ENCODE measurements at regions not wholly inside any gene's neighbourhood (a gene's known extent, or its start where the extent isn't known, plus 50 kb on each side); places are given as distances from the start of the nearest gene placed in this dataset.
"Not testable (repeated sequence)": the region's sequence is repeated elsewhere in the genome, so short reads cannot be mapped to it uniquely, and the experiment has no call there.

DNA sequence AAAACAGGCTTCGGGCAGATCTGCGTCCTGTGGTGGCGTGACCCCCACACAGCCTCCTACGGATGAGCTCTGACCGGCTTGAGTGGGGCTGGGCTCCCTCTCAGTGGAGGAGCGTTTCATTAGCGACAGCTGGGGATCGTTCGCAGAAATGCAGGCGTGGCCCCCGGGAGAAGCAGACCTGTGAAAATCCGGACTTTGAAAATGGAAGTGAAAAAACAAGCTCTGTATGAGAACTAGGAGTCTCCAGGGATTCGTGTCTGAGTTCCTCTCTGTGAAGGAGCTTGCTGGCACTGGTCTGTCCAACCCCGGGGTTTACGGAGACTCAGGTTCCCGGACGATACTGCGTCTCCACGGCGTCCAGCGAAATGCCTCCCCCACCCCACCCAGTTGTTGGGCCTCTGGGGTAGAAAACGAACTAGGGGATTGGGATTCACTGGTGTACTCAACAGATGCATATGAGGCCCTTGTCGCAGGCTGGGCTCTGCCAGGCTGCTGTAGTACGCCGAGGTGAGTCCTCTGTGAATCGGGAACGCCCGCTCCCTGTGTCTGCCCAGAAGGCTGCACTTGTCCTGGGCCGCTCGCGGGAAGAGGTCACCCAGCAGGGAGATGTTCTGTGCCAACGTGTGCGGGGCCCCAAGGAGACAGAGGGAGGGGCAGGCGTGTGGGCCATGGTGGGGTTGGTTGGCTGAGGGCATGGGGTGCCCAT is 119.7 kb upstream of the ZNF469 start:
- peak overlapping the region; percentile 74 for H3K27ac ChIP-seq (ENCODE audit: low read depth)
- not testable (repeated sequence) for H3K36me3 ChIP-seq (ENCODE audit: insufficient read depth); H3K4me3 ChIP-seq (ENCODE audit: low read depth, low read length); H3K4me1 ChIP-seq (ENCODE audit: insufficient read depth)
- 42% methylated on average over 34 of the region's 34 CpGs for WGBS
- peak; percentile 60 for DNase-seq (ENCODE audit: extremely low spot score)

DNA sequence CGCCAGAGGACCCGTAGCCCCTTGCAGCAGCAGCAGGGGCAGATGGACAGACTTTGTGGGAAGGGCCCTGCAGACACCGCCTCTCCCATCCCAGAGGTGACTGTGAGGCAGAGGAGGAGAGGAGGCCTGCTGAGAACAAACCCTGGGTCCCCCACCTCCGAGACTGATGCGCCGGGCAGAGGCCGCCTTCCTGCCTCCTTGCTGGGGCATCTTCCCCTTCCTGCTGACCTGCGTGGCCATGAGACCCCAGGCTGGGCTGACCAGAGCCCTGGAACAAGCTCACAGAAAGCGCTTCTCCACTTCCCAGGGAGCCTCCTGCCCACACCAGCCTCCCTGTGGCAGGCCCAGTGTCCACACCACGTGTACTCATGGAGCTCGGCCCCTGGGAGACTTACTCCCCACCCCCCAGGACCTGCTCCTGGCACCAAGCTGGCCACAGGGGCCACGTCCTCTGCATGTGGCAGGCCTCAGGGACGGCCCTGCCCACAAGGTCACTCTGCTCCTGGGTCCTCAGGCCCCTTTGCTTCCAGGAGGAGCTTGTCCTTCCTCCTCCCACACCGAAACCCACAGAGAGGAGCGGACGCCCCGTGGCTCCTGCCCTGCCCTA is 119.0 kb upstream of the ZNF469 start:
- not testable (repeated sequence) for H3K4me1 ChIP-seq (ENCODE audit: insufficient read depth); H3K36me3 ChIP-seq (ENCODE audit: insufficient read depth); DNase-seq (ENCODE audit: extremely low spot score); H3K27ac ChIP-seq (ENCODE audit: low read depth); H3K4me3 ChIP-seq (ENCODE audit: low read depth, low read length)
- WGBS: 90% methylated on average over 14 of the region's 17 CpGs

DNA sequence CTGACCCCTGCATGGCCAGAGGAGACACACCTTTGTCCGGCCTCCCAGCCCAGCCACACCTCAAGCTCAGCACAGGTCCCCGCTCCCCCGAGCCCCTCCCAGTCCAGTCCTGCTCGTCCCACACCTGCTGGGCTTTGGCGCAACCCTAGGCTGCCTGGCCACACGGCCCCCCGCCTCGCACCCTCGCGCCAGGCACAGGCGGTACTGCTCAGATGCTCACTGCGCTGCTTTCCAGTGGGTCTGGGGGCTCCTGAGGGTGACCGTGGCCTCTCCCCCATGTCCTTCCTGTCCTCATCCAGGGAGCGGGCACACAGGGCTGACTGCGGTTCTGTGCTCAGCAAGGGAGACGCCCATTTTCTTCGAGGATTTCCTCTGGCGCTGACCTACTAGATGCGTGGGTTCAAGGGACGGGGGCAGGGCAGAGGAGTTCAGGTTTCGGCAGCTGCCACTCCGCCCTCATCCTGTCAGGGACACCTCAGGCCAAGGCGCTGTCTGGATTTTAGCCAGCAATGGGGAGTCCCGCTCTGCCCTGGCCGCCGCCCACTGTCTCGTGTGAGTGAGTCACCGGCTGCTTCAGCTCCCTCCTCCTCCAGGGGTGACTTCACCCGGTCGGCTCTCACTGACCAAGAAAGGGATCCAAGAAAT is 118.0 kb upstream of the ZNF469 start:
- WGBS: 31% methylated on average over 30 of the region's 30 CpGs
- peak; percentile 58 for DNase-seq (ENCODE audit: extremely low spot score)
- Histone ChIP-seq H3K36me3 (ENCODE audit: insufficient read depth) (no peaks in the 10 kb centered on the region), H3K4me3 (ENCODE audit: low read depth, low read length) (no peak overlapping the region), H3K27ac (ENCODE audit: low read depth) (peak overlapping the region; percentile 83), H3K4me1 (ENCODE audit: insufficient read depth) (peaks cover 4% of the 10 kb centered on the region)

DNA sequence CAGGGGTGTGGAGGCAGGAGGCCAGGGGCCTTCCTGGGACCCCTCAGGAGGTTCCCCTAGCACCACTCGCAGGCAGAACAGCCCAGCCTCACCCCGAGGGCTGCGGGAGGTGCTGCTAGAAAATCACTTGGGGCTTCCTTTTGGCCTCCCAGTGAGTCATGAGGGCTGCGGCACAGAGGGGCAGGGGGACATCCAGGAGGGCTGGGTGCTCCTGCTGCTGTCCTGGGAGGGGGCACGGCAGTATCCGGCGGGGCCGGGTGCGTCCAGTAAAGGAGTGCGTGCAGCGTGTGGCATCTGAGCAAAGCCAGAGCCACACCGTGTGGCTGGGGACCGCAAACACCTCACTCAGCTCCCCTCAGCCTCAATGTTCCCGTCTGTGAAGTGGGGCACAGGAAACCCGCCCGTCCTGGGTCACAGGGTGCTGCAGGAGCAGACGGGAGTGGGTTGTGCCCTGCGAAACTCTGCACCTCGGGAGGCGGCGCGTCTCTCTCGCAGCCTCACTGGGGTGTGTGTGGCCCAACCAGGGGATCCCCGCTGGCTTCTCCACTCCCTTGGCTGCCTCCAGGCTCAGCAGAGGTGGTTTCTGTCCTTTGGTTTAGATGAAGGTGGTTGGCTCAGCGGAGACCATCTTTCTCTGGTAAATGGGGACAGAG is 117.3 kb upstream of the ZNF469 start:
- not testable (repeated sequence) for DNase-seq (ENCODE audit: extremely low spot score)

DNA sequence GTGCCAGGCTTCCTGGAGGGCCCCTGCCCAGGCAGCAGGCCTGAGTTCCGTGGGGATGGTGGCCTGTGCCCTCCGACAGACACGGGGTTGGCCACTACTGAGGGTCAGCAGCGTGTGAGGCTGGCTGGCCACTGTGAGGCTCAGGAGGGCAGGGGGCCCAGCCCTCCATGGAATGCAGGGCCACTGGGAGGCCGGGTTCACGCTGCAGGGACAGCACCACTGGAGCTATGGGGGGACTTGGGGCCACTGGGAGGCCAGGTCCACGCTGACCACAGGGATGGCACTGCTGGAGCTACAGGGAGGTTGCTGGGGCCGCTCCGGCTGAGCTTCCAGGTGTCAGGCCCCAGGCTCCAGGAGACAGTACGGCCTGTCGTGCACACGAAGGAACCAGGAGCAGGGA is 116.7 kb upstream of the ZNF469 start:
- DNase-seq (ENCODE audit: extremely low spot score); H3K4me3 ChIP-seq (ENCODE audit: low read depth, low read length); H3K27ac ChIP-seq (ENCODE audit: low read depth); H3K36me3 ChIP-seq (ENCODE audit: insufficient read depth); H3K4me1 ChIP-seq (ENCODE audit: insufficient read depth): not testable (repeated sequence)
- 96% methylated on average over 12 of the region's 12 CpGs for WGBS

More for the DNA sequence above, 117.3 kb upstream of the ZNF469 start:
- H3K4me3 ChIP-seq (ENCODE audit: low read depth, low read length); H3K36me3 ChIP-seq (ENCODE audit: insufficient read depth); H3K4me1 ChIP-seq (ENCODE audit: insufficient read depth); H3K27ac ChIP-seq (ENCODE audit: low read depth): not testable (repeated sequence)
- 73% methylated on average over 22 of the region's 25 CpGs for WGBS

DNA sequence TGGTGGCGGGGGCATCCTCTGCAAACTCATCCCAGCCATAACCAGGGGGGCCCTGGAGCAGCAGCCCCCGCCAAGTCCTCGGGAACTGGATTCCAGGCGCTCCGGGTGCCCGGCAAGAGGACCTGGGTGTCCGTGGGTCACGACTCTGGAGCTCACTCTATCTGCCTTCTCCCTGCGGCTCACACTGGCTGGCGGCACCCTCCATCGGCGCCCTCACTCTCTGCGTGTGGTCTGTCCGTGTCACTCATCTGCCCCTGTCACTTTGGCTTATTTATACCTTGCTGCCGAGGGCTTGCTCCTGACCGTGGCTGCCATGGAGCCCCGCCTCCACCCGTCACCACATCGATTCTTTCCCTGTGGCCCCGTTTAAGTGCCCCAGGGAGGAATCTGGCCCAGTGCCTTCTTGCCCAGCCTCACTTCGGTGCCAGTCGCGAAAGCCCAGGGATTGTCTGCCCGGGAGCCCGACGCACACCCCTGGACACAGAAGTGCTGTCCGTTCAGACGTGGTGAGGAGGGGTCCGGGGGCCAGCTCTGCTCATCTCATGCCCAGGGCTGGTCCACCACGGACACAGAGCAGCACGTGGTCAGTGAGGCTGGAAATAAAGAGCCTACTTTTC is 115.7 kb upstream of the ZNF469 start:
- DNase-seq (ENCODE audit: extremely low spot score); H3K4me1 ChIP-seq (ENCODE audit: insufficient read depth); H3K27ac ChIP-seq (ENCODE audit: low read depth); H3K4me3 ChIP-seq (ENCODE audit: low read depth, low read length); H3K36me3 ChIP-seq (ENCODE audit: insufficient read depth): not testable (repeated sequence)
- WGBS: 85% methylated on average over 31 of the region's 31 CpGs

DNA sequence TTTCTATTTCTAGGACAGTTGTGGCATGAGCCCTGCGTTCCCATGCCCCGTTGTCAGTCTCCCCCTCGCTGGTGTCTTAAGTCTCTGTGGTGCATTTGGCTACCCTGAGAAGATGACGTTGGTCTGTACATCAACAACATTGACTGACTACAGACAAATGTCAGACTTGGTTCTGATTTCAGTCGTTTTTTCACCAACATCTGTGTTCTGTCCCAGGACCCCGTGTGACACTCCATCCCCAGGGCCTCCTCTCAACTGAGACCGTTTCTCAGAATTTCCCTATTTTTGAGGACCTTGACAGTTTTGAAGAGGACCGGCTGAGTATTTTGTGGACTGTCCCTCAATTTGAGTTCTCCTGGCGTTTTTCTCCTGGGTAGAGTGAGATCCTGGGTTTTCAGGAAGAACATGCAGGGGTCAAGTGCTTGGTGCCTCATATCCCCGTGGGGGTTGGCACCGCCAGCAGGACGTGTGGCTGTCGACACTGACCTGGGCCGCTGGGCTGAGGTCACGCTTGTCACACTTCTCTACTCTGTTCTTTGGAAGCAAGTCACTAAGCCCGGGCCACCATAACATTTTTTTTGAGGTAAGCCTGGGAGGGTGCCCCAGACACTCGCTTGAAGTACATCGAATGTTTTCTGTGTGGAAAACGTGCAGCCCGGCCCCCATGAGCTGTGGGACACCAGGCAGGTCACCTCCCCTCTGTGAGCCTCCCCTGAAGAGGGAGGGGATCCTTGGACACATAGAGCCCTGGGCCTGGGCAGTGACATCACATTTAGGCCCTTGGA is 114.4 kb upstream of the ZNF469 start:
- not testable (repeated sequence) for H3K4me1 ChIP-seq (ENCODE audit: insufficient read depth); H3K27ac ChIP-seq (ENCODE audit: low read depth); DNase-seq (ENCODE audit: extremely low spot score); H3K36me3 ChIP-seq (ENCODE audit: insufficient read depth); H3K4me3 ChIP-seq (ENCODE audit: low read depth, low read length)
- 82% methylated on average over 20 of the region's 20 CpGs for WGBS

DNA sequence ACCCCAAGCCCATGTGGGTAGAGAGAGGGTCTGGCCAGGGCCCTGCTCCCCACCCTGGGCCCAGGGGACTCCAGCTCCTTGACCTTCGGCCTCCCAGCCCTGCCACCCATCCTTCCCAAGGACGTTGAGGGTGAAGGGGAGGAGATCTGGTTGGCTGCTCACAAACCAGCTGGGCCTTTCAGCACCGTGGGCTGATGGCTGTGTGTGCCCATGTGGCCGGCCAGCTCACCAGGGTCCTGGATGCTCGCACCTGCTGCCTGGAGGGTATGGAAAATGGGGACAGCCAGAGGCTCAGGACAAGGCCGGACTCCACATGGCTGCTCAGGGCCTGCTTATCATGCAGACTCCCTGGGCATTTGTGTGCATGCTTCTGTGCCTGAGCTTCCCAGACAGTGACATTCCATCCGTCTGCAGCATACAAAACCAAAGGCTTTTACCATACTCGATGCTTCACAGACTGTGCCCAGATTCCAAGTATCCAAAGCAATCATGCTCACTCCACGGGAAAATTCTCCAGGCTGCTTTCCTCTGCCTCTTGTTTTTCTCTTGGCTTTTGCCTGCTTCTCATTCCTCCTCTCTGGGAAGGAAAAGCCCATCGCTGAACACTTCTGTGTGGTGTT is 112.5 kb upstream of the ZNF469 start:
- not testable (repeated sequence) for H3K27ac ChIP-seq (ENCODE audit: low read depth); H3K4me3 ChIP-seq (ENCODE audit: low read depth, low read length); H3K36me3 ChIP-seq (ENCODE audit: insufficient read depth); DNase-seq (ENCODE audit: extremely low spot score); H3K4me1 ChIP-seq (ENCODE audit: insufficient read depth)
- WGBS: 67% methylated on average over 10 of the region's 10 CpGs

DNA sequence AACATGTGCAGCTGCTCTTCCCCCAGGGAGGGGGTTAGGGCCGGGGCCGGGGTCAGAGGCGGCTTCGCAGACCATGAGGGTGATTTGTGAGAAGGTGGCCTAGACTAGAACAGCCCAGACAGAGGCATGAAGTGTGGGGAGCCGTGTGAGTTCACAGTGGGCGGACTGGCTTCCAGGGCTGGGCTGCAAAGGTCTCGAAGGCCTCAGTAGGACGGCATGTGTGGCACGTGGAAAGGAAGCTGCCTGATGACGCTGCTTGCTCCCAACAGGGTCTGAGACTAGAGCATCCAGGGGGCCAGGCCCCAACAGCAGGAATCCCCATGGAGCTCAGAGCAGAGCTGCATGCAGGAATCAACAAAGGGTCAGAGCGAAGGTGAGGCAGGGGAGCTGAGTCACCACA is 111.5 kb upstream of the ZNF469 start:
- not testable (repeated sequence) for H3K36me3 ChIP-seq (ENCODE audit: insufficient read depth); H3K27ac ChIP-seq (ENCODE audit: low read depth); DNase-seq (ENCODE audit: extremely low spot score); H3K4me1 ChIP-seq (ENCODE audit: insufficient read depth); H3K4me3 ChIP-seq (ENCODE audit: low read depth, low read length)
- WGBS: 89% methylated on average over 11 of the region's 11 CpGs

DNA sequence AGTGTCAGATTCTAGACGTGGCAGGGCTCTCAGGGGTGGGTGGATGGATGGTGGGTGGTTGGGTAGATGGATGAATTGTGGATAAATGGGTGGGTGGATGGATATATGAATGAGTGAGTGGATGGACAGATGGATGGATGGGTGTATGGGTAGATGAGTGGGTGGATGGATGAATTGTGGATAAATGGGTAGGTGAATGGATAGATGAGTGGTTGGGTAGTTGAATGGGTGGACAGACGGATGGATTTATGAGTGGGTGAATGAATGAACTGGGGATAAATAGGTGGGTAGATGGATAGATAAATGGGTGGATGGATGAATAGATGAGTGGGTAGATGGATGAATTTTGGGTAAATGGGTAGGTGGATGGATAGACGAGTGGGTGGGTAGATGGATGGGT is 111.0 kb upstream of the ZNF469 start:
- not testable (repeated sequence) for H3K36me3 ChIP-seq (ENCODE audit: insufficient read depth); H3K27ac ChIP-seq (ENCODE audit: low read depth); H3K4me3 ChIP-seq (ENCODE audit: low read depth, low read length); DNase-seq (ENCODE audit: extremely low spot score); H3K4me1 ChIP-seq (ENCODE audit: insufficient read depth)
- WGBS: 87% methylated on average over 3 of the region's 3 CpGs

DNA sequence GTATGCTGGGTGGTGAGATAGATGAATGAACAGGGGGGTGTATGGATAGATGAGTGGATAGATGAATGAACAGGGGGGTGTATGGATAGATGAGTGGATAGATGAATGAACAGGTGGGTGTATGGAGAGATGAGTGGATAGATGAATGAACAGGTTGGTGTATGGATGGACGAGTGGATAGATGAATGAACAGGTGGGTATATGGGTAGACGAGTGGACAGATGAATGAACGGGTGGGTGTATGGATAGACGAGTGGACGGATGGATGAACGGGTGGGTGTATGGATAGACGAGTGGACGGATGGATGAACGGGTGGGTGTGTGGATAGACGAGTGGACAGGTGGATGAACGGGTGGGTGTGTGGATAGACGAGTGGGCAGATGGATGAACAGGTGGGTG is 110.3 kb upstream of the ZNF469 start:
- DNase-seq (ENCODE audit: extremely low spot score); H3K4me3 ChIP-seq (ENCODE audit: low read depth, low read length); H3K36me3 ChIP-seq (ENCODE audit: insufficient read depth); H3K27ac ChIP-seq (ENCODE audit: low read depth); H3K4me1 ChIP-seq (ENCODE audit: insufficient read depth): not testable (repeated sequence)
- WGBS: 93% methylated on average over 12 of the region's 12 CpGs

DNA sequence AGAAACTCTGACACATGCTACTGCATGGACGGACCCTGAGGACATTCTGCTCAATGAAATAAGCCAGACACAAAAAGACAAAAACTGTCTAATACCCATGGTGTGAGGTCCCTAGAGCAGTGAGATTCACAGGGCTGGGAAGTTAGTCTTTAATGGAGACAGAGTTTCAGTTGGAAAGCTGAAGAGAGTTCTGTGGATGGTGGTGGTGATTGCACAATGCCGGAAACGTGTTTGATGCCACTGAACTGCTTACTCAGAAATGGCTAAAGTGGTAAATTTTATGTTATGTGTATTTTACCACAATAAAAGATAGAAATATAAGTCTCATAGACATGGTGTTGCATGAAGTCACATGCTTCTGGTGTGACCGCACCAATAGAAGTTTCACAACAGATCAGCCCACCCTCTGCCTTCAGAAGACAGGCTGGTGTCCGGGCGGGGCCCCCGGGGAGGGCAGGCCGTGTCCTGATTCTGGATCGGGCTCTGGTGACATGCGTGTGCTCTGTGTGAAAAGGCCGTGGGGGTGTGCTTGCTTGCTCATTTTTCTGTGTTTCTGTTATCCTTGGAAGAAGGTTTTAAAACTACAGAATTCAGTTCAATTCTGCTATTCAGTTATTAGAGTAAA is 108.5 kb upstream of the ZNF469 start:
- H3K4me1 ChIP-seq (ENCODE audit: insufficient read depth); H3K4me3 ChIP-seq (ENCODE audit: low read depth, low read length); H3K36me3 ChIP-seq (ENCODE audit: insufficient read depth); DNase-seq (ENCODE audit: extremely low spot score); H3K27ac ChIP-seq (ENCODE audit: low read depth): not testable (repeated sequence)
- 65% methylated on average over 11 of the region's 11 CpGs for WGBS

Measured in urinary bladder (tissue), 3 donors.